GM18505 (cell line): ENCODE measurements at regions not wholly inside any gene's neighbourhood (a gene's known extent, or its start where the extent isn't known, plus 50 kb on each side); places are given as distances from the start of the nearest gene placed in this dataset.
A peak's percentile ranks its signal among the peaks of the same experiment; 100 is the strongest.
"Not testable (repeated sequence)": the region's sequence is repeated elsewhere in the genome, so short reads cannot be mapped to it uniquely, and the experiment has no call there.

Source experiments
- ATAC-seq: cut with Tn5 transposase; IDR thresholded peaks from one replicate; pipeline ENCODE4 v1.9.1; 2021; ENCODE audit not compliant: unreplicated experiment
- POLR2A ChIP-seq: IDR thresholded peaks from 4 replicates; pipeline ENCODE4 v1.6.1; 2011; ENCODE audit warnings: borderline replicate concordance; ENCODE audit not compliant: insufficient read depth, insufficient read length; ENCODE audit errors: extremely low read depth

DNA sequence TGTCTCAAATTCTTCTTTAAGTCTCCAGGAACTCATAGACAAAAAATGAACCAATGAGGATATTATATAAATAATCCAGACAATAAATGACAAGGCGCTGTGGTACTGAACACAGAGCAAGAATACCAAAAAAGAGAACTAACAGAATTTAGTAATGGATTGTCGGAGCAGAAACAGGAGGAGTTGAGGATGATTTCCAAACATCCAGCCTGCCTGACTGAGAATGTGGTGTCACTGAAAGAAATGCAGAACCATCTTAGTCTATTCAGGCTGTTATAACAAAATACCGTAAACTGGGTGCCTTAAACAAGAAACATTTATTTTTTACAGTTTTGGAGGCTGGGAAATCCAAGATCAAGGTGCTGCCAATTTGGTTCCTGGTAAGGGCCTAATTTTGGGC lies 79.7 kb downstream of the RGS2 start:
- TF ChIP-seq POLR2A = no peak

GRCh38 chr1:192889082-192889481 lies 80.2 kb downstream of the RGS2 start:
- ATAC-seq = no peak
- TF ChIP-seq POLR2A = no peak

More for the DNA sequence above, 79.7 kb downstream of the RGS2 start:
- ATAC-seq = no peak

DNA sequence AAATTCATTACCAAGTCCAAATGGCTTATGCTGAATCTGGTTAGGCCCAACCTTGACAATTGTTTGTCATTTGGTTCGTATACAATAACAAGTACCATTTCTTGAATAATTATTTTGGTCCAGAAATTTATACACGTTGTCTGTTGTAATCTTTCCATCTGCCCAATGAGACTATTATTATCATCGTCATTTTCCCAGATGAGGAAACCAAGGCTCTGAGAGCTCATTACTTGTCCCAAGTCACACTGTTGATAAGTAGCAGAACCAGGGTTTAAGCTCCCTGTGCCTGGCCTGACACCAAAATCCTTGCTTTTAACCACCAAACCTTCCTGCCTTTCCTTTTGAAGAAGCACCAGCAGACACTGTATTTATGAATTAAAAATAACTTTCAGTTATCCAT lies 81.3 kb downstream of the RGS2 start:
- TF ChIP-seq POLR2A = no peak
- no peak for ATAC-seq

- ATAC-seq = no peak
- no peak for TF ChIP-seq POLR2A
These were observed 84.1 kb downstream of the RGS2 start for GRCh38 chr1:192892934-192893333.

GRCh38 chr1:192895487-192895886 lies 86.6 kb downstream of the RGS2 start:
- ATAC-seq = not testable (repeated sequence)

DNA sequence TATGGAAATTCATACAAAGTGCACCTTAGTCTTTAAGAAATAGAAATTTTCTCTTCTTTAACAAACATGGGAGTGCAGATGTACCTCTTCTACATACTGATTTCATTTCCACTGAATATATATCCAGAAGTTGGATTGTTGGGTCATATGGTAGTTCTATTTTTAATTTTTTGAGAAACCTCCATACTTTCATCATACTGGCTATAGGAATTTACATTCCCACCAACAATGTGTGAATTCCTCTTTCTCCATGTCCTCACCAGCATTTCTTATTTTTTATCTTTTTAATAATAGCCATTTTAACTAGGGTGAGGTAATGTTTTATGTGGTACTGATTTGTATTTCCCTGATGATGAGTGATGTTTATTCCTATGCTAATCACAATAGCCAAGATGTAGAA lies 87.5 kb downstream of the RGS2 start:
- TF ChIP-seq POLR2A = no peak
- no peak for ATAC-seq

DNA sequence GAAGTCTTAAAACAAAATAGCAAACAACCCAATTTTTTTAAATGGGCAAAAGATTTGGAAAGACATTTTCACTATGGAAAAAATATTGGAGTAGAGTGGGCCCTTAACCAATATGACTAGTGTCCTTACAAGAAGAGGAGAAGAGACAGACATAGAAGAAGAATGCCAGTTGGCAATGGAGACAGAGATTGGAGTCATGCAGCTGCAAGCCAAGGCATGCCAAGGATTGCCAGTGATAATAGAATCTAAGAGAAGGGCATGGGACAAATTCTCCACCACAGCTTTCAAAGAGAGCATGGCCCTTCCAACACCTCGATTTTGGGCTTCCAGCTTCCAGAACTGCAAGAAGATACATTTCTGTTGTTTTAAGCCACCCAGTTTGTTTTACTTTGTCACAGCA lies 92.7 kb downstream of the RGS2 start:
- no peak for ATAC-seq
- no peak for TF ChIP-seq POLR2A

- ATAC-seq = no peak
These were observed 94.3 kb downstream of the RGS2 start for GRCh38 chr1:192903142-192903541.

GRCh38 chr1:192904438-192904895 lies 95.6 kb downstream of the RGS2 start:
- TF ChIP-seq POLR2A = no peak
- peak; percentile 60 for ATAC-seq

More at GRCh38 chr1:192903142-192903541, 94.3 kb downstream of the RGS2 start:
- TF ChIP-seq POLR2A = no peak

GRCh38 chr1:192905049-192905448 lies 96.2 kb downstream of the RGS2 start:
- ATAC-seq = no peak
- TF ChIP-seq POLR2A = no peak

- no peak for ATAC-seq
- no peak for TF ChIP-seq POLR2A
These were observed 97.5 kb downstream of the RGS2 start for GRCh38 chr1:192906334-192906733.

- no peak for ATAC-seq
- TF ChIP-seq POLR2A = no peak
These were observed 98.9 kb downstream of the RGS2 start for GRCh38 chr1:192907545-192908243.

DNA sequence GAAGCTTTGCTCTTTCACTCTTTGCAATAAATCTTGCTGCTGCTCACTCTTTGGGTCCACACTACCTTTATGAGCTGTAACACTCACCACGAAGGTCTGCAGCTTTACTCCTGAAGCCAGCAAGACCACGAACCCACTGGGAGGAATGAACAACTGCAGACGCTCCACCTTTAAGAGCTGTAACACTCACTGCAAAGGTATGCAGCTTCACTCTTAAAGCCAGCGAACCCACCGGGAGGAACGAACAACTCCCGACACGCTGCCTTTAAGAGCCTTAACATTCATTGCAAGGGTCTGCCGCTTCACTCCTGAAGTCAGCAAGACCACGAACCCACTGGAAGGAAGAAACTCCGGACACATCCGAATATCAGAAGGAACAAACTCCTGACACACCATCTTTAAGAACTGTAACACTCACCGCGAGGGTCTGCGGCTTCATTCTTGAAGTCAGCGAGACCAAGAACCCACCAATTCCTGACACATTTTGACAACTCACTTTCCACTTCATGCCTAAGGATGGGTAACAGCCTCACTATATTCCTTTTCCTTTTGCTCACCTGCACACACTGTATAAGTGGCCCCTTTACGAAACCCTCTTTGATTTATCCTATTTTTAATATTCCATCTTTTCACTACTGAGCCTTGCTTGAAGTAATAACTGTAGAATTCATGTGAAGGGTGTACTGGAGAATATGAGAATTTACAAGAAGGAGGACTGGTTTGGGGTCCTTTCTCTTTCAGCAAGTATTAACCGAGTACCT lies 103.2 kb downstream of the RGS2 start:
- ATAC-seq = not testable (repeated sequence)

GRCh38 chr1:192913683-192914082 lies 104.8 kb downstream of the RGS2 start:
- ATAC-seq = no peak
- TF ChIP-seq POLR2A = no peak
